ENCODE measurements at regions not wholly inside any gene's neighbourhood (a gene's known extent, or its start where the extent isn't known, plus 50 kb on each side); places are given as distances from the start of the nearest gene placed in this dataset.

DNA sequence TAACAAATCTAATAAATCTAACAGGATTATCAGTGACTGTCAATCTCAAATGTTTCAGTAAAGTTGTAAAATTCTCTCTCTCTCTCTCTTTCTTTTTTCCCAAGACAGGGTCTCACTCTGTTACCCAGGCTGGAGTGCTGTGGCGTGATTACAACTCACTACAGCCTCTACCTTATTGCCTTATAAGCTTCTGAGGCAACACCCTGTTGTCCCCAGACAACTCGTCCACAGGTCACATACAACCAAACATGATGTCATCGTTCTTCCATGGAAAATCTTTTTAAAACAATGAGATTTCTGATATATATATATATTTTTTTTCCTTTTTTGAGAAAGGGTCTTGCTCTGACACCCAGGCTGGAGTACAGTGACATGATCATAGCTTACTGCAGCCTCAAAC is 151.4 kb upstream of the RGS6 start:
- H3K27me3 ChIP-seq = no peaks in the 10 kb centered on the region
- H3K9me3 ChIP-seq = no peaks in the 10 kb centered on the region
- no peak overlapping the region for H3K27ac ChIP-seq
- H3K4me3 ChIP-seq = no peak overlapping the region
- H3K36me3 ChIP-seq = no peaks in the 10 kb centered on the region
- peaks cover 0 to 5% (median 0%) of the 10 kb centered on the region in 4 donors for H3K4me1 ChIP-seq
- TF ChIP-seq, protein P1, sequence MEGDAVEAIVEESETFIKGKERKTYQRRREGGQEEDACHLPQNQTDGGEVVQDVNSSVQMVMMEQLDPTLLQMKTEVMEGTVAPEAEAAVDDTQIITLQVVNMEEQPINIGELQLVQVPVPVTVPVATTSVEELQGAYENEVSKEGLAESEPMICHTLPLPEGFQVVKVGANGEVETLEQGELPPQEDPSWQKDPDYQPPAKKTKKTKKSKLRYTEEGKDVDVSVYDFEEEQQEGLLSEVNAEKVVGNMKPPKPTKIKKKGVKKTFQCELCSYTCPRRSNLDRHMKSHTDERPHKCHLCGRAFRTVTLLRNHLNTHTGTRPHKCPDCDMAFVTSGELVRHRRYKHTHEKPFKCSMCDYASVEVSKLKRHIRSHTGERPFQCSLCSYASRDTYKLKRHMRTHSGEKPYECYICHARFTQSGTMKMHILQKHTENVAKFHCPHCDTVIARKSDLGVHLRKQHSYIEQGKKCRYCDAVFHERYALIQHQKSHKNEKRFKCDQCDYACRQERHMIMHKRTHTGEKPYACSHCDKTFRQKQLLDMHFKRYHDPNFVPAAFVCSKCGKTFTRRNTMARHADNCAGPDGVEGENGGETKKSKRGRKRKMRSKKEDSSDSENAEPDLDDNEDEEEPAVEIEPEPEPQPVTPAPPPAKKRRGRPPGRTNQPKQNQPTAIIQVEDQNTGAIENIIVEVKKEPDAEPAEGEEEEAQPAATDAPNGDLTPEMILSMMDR (IDR thresholded peaks at IDR 0.05) = no peak
- no peak for DNase-seq
- intact Hi-C loops (cut with DNase I; ENCODE audit: low total_unique reads) = no loop called here

DNA sequence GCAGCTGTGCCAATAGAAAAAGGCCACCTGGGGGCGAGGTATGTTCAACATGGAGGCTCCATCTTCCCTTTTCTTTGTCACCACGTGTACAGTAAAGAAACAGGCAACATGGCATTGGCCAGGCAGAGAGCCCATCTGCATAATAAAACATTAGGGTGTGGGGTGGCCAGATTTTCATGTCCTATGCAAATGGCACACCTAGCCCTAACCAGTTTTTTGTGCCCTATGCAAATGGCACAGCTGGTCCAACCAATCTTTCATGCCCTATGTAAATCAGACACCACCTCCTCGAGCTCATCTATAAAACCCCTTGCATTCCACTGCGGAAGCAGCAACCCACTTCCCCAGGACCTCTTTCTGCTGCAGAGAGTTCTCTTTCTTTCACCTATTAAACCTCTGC is 149.1 kb upstream of the RGS6 start:
- Histone ChIP-seq H3K27ac (no peak overlapping the region), H3K4me1 (peaks cover 0 to 5% (median 0%) of the 10 kb centered on the region in 4 donors), H3K27me3 (no peaks in the 10 kb centered on the region), H3K36me3 (no peaks in the 10 kb centered on the region), H3K9me3 (no peaks in the 10 kb centered on the region), H3K4me3 (no peak overlapping the region)
- intact Hi-C loops (cut with DNase I; ENCODE audit: low total_unique reads) = no loop called here
- TF ChIP-seq, protein P1 (IDR thresholded peaks at IDR 0.05) = no peak
- no peak for DNase-seq

DNA sequence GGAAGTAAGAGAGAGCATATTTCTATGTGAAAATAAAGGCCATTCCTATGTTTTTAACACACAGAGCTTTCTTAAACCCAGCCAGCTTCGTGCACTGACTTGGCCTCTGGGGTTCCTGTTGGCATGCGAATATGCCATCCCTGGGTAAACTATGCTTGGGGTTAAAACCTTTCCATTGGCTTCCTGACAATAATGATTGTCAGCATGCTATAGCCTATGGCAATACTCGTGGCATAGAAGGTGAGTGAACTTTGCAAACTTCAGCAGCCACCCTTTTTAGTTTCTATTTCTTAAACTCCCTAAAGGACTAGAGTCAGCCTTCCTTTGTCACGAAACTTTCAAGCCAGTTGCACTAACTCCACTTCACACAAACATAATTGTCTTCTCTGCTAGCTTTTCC is 148.4 kb upstream of the RGS6 start:
- no peaks in the 10 kb centered on the region for H3K36me3 ChIP-seq
- H3K27ac ChIP-seq = peak overlapping the region in 1 of 2 donors; percentile 2
- peaks cover 0 to 5% (median 0%) of the 10 kb centered on the region in 4 donors for H3K4me1 ChIP-seq
- no peaks in the 10 kb centered on the region for H3K27me3 ChIP-seq
- H3K9me3 ChIP-seq = no peaks in the 10 kb centered on the region
- TF ChIP-seq, protein P1 (IDR thresholded peaks at IDR 0.05) = no peak
- H3K4me3 ChIP-seq = no peak overlapping the region
- no peak for DNase-seq
- intact Hi-C loops (cut with DNase I; ENCODE audit: low total_unique reads) = no loop called here

DNA sequence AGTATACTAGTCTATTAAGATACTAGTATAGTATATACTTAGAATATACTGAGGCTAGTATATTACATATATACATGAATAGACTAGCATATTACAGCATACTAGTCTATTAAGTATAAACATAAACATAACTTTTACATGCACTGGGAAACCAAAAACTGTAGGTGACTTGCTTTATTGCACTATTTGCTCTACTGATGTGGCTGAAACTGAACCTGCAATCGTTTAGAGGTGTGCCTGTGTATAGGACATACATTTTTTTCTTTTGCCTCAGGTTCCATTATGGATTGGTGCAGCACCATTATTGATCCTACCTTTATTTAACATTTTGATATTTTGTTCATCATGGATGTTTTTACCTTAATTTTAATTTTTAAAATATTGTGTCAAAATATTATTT is 143.2 kb upstream of the RGS6 start:
- H3K27me3 ChIP-seq = no peaks in the 10 kb centered on the region
- intact Hi-C loops (cut with DNase I; ENCODE audit: low total_unique reads) = no loop called here
- H3K4me3 ChIP-seq = no peak overlapping the region
- no peaks in the 10 kb centered on the region for H3K36me3 ChIP-seq
- peaks cover 0 to 7% (median 0%) of the 10 kb centered on the region in 3 donors for H3K9me3 ChIP-seq
- no peak overlapping the region for H3K27ac ChIP-seq
- H3K4me1 ChIP-seq = no peaks in the 10 kb centered on the region
- TF ChIP-seq, protein P1 (IDR thresholded peaks at IDR 0.05) = no peak
- DNase-seq = no peak

DNA sequence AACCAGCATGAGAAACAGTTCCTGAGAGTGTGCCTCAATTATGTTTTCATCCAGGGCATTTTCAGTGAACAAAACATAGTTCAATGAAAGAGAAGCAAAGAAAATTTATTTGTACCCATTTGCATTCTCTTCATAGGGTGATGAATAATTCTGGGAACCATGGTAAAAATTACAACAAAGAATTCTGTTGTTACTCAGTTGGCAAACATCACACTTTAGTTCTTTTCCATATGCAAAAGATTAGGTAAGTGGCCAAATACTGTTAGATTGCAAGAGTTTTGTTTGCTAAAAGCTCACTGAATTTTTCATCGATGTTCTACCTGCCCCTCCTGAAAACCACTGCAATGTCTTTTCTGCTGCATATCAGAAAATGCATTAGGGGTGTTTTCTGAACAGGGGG is 132.4 kb upstream of the RGS6 start:
- Histone ChIP-seq H3K36me3 (no peaks in the 10 kb centered on the region), H3K4me3 (no peak overlapping the region), H3K4me1 (peaks cover 0 to 11% (median 6%) of the 10 kb centered on the region in 4 donors), H3K9me3 (no peaks in the 10 kb centered on the region), H3K27me3 (no peaks in the 10 kb centered on the region), H3K27ac (no peak overlapping the region)
- intact Hi-C loops (cut with DNase I; ENCODE audit: low total_unique reads) = no loop called here
- no peak for DNase-seq
- TF ChIP-seq, protein P1 (IDR thresholded peaks at IDR 0.05) = no peak

DNA sequence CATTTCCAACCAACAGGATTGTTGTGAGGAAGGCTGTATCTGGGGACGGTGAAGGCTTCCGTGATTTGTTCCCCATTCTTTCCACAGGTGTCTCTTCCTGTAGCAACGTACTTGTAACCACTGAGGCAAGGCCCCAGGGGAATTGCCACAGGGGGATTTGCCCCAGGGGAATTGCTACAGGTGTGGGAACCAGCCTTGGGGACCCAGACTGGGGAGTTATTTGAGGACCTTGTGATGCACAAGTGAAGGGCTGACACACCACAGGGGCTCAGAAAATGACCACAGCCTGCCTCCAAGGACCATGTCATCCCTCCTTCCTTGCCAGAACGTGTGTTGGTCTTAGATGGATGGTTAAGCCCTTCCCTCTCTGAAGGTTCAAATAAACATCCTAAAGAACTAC is 131.4 kb upstream of the RGS6 start:
- Histone ChIP-seq H3K27me3 (no peaks in the 10 kb centered on the region), H3K4me1 (peaks cover 0 to 11% (median 6%) of the 10 kb centered on the region in 4 donors), H3K4me3 (no peak overlapping the region), H3K27ac (no peak overlapping the region), H3K9me3 (no peaks in the 10 kb centered on the region), H3K36me3 (no peaks in the 10 kb centered on the region)
- TF ChIP-seq, protein P1 (IDR thresholded peaks at IDR 0.05) = no peak
- no peak for DNase-seq
- intact Hi-C loops (cut with DNase I; ENCODE audit: low total_unique reads) = no loop called here

All from tibial artery (tissue), 4 donors.